GM18870 (cell line): ENCODE measurements at regions not wholly inside any gene's neighbourhood (a gene's known extent, or its start where the extent isn't known, plus 50 kb on each side); places are given as distances from the start of the nearest gene placed in this dataset.
"Not testable (repeated sequence)": the region's sequence is repeated elsewhere in the genome, so short reads cannot be mapped to it uniquely, and the experiment has no call there.

Source experiments
- ATAC-seq: cut with Tn5 transposase; IDR thresholded peaks from one replicate; pipeline ENCODE4 v1.9.1; 2021; ENCODE audit warnings: moderate library complexity; ENCODE audit not compliant: unreplicated experiment

DNA sequence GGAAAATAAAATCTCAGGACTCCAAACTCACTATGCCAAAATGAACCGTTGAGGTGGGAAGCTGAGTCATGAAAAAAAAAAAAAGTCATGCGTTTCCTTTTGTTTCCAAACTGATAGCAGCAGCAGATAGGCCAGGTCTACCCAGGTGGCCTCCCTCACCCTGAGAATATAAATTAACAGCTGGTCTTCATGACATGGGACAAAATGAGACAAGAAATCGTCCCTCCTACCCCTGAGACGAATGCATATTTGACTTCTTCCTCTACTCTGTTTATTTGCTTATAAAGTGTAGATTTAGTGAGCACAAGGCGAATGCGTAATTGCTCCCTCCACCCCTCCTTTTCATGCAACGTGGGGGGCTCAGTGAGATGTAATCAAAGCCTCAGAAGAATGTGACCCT, 204.3 kb downstream of the TMEM121 start:
- ATAC-seq, result not testable (repeated sequence)

GRCh38 chr14:105731221-105731985, 205.0 kb downstream of the TMEM121 start:
- not testable (repeated sequence) for ATAC-seq

DNA sequence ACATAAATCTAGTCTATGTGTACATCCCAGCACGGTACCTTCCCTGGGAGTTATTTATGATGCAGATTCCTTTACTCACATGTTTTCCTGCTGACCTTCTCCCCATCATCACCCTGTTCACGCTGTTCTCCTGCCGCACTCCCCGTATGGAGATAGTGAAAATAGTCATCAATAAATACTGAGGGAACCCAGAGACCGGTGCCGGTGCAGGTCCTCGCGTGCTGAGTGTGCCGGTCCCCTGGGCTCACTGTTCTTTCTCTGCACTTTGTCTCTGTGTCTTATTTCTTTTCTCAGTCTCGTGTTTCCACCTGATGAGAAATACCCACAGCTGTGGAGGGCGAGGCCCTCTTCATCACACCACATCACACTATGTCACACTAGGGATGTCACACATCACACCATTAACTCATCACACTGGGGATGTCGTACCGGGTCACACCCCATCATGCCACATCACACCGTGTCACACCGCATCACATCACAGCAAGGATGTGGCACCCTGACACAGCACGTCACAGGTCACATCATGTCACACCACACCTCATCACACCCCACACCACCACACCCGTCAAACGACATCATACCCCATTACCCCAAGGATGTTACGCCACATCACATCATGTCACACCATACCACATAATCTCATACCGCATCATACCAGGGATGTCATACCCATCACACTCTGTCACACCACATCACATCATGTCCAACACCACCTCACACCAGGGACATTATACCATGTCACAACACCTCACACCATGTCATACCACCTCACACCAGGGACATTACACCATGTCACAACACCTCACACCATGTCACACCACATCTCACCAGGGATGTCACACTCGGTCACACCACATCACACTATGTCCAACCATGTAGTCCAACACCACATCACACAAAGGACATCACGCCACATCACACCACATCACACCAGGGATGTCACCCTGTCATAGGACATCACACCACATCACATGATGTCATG, 207.0 kb downstream of the TMEM121 start:
- no peak for ATAC-seq

GRCh38 chr14:105734241-105734640, 207.9 kb downstream of the TMEM121 start:
- ATAC-seq, result not testable (repeated sequence)

DNA sequence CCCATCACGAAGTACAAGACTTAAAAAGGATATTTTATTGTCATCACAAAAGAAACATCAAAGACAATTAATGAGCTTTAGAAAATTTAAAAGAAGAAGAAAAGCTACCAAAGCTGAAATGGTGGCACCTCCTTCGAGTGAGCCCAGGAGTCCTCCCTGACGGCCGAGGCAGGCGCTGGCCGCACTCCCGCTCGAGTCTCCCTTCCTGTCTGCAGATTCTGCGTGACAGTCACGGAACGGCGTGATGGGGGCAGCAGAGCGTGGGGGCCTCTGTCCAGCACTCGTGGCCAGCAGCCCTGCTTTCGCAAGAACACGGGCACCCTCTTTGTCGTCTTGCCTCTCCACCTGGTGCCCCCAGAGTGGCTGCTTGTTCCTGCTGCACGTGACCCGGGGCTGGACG, 209.9 kb downstream of the TMEM121 start:
- ATAC-seq, result not testable (repeated sequence)

DNA sequence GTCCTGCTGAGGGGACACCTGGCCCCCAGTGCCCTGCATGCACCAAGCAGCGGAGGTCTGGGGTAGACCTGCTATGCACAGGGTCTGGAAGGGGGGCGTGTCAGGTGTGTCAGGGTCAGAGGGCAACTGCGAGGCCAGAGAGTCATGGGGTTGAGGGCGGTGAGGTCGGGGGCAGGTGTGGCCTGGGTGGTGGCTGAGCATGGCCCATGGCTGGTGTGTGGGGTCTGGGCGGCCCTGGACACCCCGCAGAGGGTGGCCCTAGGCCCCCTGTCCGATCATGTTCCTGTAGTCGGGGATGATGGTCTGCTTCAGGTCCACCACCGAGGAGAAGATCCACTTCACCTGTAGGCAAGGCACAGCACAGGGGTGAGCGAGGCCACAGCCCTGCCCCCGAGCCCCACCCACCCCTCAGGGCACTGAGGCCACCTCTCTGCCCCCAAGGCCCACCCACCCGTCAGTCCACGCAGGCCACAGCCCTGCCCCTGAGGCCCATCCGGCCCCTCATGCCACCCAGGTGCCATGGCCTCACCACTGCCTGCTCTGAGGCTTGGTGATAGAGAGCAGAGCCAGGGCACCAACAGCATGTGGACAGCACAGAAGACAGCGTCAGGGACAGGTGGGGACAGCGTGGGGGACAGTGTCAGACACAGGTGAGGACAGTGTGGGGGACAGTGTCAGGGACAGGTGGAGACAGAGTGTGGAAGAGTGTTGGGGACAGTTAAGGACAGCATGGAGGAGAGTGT, 211.3 kb downstream of the TMEM121 start:
- no peak for ATAC-seq

GRCh38 chr14:105738638-105739037, 212.3 kb downstream of the TMEM121 start:
- ATAC-seq, result no peak

- no peak for ATAC-seq
These were observed 213.1 kb downstream of the TMEM121 start for GRCh38 chr14:105739331-105740102.

- ATAC-seq, result not testable (repeated sequence)
These were observed 213.9 kb downstream of the TMEM121 start for GRCh38 chr14:105740272-105740671.

- not testable (repeated sequence) for ATAC-seq
These were observed 214.6 kb downstream of the TMEM121 start for GRCh38 chr14:105740961-105741360.

DNA sequence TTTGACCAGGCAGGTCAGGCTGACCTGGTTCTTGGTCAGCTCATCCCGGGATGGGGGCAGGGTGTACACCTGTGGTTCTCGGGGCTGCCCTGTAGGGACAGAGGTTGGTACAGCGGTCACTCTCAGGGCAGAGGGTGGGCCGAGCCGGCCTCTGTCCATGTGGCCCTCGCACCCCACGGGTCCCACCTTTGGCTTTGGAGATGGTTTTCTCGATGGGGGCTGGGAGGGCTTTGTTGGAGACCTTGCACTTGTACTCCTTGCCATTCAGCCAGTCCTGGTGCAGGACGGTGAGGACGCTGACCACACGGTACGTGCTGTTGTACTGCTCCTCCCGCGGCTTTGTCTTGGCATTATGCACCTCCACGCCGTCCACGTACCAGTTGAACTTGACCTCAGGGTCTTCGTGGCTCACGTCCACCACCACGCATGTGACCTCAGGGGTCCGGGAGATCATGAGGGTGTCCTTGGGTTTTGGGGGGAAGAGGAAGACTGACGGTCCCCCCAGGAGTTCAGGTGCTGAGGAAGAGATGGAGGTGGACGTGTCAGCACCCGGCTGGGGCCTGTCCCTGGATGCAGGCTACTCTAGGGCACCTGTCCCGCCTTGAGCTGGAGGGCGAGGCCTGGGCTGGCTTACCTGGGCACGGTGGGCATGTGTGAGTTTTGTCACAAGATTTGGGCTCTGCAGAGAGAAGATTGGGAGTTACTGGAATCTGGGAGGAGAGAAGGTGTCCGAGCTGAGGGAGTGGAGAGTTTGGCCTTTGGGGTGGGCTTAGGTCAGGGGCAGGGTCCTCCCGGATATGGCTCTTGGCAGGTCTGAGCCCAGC, 215.5 kb downstream of the TMEM121 start:
- not testable (repeated sequence) for ATAC-seq

DNA sequence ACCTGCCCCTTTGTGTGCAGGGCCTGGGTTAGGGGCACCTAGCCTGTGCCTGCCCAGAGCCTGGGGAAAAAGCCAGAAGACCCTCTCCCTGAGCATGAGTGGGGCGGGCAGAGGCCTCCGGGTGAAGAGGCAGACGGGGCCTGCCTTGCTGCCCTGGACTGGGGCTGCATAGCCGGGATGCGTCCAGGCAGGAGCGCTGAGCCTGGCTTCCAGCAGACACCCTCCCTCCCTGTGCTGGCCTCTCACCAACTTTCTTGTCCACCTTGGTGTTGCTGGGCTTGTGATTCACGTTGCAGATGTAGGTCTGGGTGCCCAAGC, 216.1 kb downstream of the TMEM121 start:
- no peak for ATAC-seq

GRCh38 chr14:105742904-105743701, 216.7 kb downstream of the TMEM121 start:
- ATAC-seq, result not testable (repeated sequence)

GRCh38 chr14:105744213-105744787, 217.9 kb downstream of the TMEM121 start:
- ATAC-seq, result not testable (repeated sequence)

DNA sequence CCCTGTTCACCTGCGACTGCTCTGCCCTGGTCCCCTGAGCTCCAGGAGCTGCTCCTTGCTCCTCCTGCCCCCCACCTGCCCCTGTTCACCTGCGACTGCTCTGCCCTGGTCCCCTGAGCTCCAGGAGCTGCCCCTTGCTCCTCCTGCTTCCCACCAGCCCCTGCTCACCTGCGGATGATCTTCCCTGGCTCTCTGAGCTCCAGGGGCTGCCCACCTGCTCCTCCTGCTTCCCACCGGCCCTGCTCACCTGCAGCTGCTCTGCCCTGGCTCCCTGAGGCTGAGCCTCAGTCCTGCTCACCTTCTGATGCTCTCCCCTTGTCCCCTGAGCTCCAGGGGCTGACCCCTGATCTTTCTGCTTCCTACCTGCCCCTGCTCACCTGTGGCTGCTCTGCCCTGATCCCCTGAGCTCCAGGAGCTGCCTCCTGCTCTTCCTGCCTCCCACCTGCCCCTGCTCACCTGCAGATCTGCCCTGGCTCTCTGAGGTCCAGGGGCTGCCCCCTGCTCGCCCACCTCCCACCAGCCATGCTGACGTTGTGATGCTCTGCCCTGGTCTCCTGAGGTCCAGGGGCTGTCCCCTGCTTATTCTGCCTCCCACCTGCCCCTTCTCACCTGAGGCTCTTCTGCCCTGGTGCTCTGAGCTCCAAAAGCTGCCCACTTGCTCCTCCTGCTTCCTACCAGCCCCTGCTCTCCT, 219.2 kb downstream of the TMEM121 start:
- no peak for ATAC-seq

DNA sequence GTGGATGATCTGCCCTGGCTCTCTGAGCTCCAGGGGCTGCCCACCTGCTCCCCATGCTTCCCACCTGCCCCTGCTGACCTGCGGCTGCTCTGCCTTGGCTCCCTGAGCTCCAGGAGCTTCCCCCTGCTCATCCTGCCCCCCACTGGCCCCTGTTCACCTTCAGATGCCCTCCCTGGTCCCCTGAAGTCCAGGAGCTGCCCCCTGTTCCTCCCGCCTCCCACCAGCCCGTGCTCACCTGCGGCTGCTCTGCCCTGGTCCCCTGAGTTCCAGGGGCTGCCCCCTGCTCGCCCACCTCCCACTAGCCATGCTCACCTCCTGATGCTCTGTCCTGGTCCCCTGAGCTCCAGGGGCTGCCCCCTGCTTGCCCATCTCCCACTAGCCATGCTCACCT, 219.7 kb downstream of the TMEM121 start:
- ATAC-seq, result no peak

GRCh38 chr14:105746800-105747502, 220.6 kb downstream of the TMEM121 start:
- not testable (repeated sequence) for ATAC-seq
